Superior temporal gyrus (tissue), 1 donor: ENCODE measurements at regions not wholly inside any gene's neighbourhood (a gene's known extent, or its start where the extent isn't known, plus 50 kb on each side); places are given as distances from the start of the nearest gene placed in this dataset.
"Not testable (repeated sequence)": the region's sequence is repeated elsewhere in the genome, so short reads cannot be mapped to it uniquely, and the experiment has no call there.

Experiments
- DNase-seq: peaks from one replicate; pipeline ENCODE4 v3.0.0-alpha.2; 2016; ENCODE audit errors: extremely low spot score

DNA sequence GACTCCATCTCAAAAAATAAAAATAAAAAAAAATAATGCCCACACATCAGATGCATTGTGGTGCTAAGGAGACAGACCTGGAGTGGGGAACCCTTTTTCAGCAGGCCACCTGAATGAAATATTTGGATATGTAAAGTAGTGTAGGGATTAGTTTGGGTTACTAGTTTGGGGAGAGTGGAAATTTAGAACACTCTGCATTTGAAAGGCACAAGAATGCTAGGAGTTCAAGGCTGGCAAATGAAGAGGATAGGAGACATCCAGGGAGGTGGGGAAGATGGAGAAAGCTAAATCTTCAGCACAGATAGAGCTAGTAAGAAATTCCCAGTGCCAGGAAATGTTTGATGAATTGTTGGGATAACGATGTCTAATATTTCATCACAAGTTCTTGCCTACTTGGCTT lies 298.3 kb upstream of the ERCC4 start:
- no peak for DNase-seq

DNA sequence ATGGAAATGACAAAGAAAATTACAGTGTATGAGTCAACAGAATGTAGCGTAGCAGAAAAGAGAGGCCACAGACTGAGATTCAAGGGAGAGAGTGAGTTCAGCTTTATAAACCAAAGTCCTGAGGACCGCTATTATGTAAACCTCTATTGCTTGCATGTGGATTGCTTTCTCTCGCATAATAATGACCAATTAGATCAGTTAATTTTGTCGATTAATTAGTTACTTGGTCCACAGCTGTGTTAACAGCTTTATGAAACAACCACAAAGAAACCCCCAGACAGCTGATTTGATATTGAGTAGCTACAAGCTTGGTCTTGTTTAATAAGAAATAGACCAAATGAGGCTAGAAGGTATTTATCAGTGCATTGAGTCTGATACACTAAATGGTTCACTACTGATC lies 291.8 kb upstream of the ERCC4 start:
- DNase-seq: no peak

DNA sequence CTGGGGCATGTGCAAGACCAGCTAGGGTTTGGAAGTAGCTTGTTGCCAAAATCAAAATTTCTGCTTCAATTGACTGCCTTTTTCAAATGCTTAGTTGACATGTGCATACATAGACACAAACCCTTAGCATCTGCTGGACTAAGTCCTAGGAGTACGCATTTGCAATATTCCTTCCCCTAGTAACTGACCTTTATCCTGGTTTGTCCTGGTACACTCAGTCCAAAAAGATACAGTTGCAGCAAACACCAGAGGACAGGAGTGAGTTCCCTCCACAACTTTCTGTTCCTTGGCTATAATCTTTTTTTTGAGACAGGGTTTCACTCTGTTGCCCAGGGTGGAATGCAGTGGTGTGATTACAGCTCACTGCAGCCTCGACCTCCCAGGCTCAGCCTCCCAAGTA lies 290.2 kb upstream of the ERCC4 start:
- DNase-seq: no peak

DNA sequence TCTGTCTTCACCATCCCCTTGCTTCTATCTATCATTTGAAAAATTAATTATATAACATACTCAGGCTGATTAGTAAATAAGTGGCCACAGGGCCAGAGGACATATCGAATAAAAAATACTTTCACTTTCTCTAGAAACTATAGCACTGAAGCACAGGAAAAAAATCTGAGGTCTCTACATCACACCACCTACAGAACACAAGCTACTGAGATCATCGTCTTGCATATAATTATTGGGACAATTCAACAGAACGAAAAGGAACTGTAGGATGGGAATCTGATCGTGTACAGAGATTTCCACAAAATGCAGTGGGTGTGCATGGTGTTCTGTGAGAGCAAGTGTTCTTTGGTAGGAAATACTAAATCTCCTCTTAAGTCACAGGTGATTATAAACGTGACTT lies 289.6 kb upstream of the ERCC4 start:
- peak; percentile 21 for DNase-seq

DNA sequence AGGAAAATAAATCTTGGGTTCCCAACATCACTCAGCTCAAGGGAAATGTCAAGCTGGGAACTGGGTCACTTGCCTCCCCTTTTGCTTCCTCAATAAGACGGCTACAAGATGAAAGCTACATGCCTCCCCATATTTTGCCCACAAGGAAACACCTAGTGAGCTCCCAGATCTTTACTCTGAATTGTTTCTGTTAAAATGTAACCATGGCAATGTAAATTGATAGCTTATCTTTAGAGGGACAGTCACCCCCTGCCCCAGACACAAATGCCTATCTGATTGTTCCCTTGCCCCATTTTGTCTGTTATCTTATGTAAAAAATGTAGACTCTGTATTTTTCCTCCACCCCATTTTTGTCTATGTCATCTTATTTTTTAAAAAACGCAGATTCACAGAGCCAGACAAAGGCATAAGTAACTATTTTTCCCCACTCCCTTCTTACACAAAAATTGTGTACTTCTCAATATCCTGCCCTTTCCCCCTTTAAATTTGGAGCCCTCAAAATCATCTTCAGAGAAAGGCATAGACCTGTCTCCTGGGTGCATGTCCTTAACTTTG lies 288.7 kb upstream of the ERCC4 start:
- no peak for DNase-seq

DNA sequence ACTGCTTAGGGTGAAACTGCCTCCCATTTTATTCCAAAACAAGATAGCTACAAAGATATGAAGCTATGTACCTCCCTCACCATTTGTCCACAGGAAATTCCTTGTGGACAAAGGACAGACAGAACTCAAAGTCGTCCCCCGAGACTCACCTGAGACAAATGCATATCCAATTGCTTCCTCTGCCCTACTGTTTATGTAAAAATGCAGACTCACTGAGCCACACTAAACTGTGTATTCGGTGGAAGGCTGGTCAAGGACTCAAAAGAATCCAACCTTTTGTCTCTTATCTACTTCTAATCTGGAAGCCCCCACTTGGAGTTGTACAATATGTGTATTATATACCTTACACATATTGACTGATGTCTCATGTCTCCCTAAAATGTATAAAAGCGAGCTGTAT lies 288.0 kb upstream of the ERCC4 start:
- DNase-seq: no peak

DNA sequence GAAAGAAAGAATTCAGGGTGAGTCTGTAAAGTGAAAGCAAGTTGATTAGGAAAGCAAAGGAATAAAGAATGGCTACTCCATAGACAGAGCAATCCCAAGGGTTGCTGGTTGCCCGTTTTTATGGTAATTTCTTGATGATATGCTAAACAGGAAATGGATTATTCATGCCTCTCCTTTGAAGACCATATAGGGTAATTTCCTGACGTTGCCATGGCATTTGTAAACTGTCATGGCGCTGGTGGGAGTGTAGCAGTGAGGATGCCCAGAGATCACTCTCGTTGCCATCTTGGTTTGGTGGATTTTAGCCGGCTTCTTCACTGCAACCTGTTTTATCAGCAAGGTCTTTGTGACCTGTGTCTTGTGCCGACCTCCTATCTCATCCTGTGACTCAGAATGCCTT lies 287.4 kb upstream of the ERCC4 start:
- DNase-seq: not testable (repeated sequence)

DNA sequence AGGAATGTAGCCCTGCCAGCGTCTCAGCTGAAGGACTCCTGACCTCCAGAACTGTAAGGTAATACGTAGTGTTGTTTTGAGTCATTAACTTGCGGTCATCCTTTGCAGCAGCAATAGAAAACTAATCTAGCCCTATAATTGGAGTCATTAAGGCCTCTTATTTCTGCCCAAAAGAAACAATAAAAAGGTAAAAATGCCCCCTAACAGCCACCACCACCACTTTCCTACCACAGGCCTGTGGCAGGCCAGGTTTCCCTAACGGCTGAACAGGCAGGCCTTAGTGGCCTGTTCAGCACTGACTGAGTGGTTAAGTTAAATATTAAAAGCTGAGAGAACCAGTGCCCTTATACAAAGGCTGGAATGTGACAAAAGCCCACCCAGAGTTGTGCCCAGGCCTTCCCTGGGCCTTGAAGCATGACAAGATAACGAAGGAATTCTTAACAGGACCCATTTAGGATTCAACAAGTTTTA lies 286.5 kb upstream of the ERCC4 start:
- DNase-seq: no peak

DNA sequence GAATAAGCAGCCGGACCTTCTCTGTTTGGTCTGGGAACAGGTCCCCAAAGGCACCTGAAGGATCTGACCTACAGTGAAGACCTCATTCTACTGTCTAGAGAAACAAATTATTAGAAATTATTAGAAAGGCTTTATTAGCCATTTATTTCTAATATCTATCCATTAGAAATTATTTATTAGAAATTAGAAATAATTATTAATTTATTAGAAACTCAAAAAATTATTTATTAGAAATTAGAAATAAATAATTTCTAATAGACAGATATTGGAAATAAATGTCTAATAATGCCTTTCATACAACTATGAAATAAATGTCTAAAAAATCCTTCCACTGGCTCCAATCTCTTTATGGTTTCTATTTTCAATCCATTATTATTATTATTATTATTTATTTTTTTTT lies 285.7 kb upstream of the ERCC4 start:
- DNase-seq: no peak

DNA sequence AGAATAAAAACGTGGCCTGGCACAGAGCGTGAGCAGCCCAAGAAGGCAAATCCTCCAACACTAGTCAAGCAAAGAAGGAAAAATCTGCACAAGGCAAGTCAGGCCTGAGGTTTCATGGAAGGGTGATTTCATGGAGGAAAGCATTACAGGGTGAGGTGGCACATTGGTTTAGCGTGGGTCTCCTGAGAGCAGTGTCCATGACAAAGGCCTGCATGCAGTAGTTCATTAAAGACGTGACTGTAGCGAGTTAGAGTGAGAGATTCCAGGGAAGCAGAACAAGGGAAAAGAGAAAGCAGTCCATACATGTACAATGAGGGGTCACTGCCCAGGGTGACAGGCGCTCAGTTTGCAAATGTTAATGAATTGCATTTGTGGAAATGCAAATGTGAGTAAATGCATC lies 285.0 kb upstream of the ERCC4 start:
- no peak for DNase-seq

DNA sequence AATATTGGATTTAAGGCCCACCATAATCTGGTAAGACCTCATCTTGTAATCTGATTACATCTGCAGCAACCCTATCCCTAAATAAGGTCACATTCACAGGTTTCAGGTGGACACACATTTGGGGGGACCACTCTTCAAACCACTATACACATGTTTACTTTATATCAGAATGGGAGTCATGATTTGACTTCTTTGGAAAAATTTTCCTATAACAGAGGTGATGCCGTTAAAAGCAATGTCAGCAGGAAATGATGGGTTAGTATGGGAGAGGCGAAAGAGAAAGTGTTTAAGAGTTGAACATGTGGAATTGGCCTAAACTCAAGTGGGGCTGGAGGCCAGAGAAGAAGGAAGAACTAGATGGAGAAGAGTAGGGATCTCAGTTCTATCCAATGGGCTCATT lies 281.7 kb upstream of the ERCC4 start:
- DNase-seq: no peak

DNA sequence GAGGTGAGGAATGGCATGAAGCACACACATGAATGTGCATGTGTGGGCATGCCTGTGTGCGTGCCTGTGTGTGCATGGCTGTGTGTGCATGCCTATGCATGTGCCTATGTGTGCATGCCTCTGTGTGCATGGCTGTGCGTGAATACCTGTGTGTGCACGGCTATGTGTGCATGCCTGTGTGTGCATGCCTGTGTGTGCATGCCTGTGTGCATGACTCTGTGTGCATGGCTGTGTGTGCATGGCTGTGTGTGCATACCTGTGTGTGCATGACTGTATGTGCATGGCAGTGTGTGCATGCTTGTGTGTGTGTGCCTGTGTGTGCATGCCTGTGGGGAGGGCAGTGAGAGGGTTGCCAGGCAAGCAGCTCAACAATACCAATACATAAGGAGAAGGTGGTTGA lies 276.5 kb upstream of the ERCC4 start:
- no peak for DNase-seq

DNA sequence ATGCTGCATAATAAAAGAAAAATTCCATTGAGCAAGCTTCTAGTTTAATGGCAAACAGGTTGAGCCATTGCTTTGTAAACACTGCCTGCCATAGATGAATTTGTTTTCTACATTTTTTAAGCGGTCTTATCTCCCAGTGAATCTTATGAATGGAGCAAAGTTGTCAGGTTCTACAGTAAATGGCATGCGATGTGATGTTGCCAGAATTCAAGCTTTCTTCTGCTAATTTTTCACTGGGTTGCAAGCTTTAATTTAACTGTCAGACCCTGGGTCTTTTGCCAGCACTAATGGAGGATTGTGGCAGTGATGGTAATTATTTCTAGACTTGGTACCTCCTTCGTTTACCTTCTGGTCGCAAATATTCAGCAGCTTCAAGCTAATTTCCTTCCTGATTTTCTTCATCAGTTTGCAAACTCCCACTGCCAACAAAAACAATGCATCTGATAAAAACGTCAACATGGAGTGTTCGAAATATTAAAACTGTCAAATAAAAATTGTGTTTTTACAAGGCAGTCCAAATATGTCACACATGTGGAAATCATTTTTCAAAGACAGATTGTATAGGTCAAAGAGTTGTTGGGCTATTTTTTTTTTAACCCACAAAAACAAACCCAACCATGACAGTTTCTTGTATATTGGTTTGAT lies 274.2 kb upstream of the ERCC4 start:
- DNase-seq: no peak

DNA sequence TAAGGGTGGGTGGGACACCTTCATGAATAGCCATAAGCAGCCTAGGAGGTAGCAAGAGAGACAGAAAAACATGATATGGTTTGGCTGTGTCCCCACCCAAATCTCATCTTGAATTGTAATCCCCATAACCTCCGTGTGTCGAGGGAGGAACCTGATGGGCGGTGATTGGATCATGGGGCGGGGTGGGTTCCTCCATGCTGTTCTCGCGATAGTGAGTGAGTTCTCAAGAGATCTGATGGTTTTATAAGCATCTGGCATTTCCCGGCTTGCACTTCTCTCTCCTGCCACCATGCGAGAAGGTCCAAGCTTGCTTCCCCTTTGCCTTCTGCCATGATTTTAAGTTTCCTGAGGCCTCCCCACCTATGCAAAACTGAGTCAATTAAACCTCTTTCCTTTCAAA lies 259.1 kb upstream of the ERCC4 start:
- DNase-seq: no peak

DNA sequence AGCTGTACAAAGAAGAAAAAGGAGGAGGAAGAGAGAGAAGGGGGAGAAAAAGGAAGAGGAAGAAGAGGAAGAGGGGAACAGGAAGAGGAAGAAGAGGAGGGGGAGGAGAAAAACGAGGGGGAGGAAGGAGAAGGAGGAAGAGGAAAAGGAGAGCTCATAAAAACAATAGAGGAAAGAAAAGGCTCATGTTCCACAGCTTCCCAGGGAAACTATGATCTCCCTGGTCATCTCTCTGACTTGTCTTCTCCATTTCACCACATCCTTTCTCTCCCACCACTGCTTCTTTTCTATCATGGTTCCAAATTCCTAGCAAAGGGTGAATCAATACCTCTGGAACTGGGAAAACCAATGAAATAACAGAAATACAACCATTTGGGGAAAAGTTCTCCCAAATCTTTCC lies 254.1 kb upstream of the ERCC4 start:
- DNase-seq: no peak

DNA sequence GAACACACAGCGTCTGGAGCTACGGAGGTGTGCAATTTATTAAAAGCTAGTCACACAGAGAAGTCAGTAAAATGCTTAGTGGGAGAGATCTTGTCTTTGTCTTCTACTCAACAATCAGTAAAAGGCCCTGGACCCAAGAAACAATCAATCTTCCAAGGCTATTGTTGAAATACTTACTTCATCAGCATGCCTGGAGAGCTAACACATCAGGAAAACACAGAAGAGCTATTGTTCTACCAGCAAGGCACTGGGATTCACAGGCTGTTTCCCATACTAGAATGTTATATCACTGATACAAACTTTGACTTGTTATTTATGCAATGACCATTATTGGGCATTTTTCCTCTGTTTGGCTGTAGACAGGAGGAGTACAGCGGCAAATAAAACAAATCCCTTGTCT lies 247.8 kb upstream of the ERCC4 start:
- DNase-seq: no peak

DNA sequence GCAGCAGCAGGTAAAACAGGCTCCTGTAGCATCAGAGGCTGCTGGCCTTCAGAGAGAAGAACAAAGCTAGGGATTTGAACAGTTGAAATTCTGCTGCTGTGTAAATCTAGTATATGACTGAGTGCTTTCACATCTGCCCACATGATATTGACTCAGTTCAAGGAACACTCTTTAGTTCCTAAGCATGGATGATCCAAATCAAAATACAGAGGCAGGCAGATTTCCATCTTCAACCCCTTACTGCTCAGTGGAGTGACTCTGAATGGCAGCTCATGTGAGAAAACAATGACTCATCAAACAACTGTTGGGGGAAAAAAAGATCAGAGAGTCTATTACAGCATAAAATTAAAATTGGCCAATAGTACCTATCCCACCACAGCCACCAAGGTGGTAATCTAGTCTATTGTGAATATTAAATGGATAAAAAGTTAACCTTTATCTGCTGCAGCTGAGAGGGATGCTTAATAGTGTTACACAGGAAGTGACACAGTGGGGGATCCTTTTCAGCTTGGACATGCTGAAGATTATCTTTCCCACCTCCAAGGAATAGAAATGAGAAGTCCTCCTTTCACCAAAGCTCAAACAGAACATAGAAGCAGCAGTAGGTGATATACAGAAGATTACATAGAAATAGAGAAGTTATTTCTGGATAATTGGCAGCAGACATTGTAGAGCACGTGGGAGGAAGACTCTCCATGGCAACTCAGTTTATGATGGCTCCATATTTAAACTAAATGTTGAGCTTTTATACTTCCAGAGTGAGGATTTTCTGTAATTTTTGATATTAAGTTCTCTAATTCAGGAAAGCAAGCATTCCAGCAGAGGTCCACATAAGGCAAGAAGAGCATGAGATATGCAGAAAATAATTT lies 239.7 kb upstream of the ERCC4 start:
- peak; percentile 37 for DNase-seq

DNA sequence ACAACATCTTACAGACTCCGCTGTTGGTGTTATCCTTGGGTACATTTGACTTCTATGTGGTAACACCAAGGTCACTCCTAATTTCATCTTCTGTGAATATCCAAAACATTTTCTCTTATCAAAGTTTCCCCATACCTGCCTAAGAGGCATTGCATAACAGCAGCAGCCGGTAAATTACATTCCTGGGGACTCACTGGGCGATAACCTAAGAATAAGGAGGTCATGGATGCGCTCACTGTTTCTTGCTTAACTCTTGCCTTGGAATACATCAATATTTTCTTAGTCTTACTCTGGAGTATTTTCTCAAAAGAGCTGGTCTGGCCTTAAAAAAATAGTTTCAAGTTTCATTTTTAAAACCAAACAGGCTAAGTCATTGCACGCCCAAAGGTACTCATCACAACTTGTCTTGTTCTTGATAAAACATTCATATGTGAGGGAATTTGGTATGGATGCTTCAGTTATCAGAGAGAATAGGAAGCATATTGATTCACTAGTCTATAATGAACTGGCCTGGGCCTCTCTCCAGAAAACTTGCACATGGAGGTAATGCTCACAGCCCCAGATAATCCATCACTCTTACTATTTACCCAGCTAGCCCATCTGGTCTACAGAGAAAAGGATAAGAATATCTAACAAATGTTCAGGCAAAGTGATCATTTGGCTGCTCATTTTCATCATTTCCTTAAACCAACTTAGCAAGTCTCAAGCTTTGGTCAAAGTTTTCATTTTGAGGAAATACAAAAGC lies 235.0 kb upstream of the ERCC4 start:
- no peak for DNase-seq

DNA sequence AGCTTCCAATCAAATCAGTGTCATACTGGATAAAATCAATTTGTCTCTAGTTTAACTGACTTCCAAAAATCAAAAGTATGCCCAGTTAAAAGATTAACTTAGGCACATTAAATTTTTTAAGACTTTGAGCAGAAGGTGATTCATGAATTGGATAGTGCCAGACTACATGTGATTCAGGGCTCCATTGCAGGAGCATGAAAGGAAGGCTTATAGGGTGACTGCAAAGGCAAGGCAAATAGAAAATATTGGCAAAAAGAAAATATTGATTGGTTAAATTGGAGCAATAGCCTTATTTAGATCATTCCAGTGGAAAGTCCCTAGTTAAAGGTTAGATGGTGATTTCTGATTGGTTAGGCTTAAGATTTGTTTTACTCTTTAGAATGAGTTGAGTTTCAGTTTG lies 223.9 kb upstream of the ERCC4 start:
- no peak for DNase-seq

DNA sequence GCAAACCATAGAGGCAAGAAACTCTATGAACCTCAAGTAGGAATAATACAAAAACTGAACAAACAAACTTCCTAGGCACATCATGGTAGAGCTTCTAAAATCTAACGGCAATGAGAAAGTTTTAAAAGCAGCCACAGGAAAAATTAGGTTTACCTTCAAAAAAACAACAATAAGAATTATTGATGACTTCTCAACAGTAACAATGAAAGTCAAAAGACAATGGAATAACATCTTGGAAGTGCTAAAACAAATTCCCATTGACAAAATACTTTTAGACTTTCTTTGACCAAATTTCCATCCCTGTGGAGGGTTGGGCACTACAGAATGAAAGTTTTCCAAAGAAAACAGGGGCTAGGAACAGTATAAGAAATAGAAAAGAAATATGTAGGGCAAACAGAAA lies 222.9 kb upstream of the ERCC4 start:
- DNase-seq: no peak

DNA sequence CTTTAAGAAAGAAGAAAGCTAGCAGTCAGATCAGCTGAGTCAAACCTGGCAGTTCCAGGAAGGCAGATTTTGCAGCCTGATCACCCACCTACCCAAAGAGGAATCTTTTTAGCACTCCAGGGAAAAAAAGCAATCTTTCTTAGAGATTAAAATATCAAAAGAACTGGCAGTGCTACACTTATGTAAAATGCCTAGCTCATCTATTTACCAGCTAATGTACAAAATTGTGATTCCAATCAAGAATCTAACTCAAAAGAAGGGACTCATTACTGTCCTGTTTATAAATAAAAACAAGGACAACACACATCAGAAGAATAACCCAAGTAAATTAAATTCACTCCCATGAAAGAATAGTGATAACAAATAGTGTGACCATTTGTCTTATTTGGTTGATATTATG lies 222.4 kb upstream of the ERCC4 start:
- DNase-seq: no peak

DNA sequence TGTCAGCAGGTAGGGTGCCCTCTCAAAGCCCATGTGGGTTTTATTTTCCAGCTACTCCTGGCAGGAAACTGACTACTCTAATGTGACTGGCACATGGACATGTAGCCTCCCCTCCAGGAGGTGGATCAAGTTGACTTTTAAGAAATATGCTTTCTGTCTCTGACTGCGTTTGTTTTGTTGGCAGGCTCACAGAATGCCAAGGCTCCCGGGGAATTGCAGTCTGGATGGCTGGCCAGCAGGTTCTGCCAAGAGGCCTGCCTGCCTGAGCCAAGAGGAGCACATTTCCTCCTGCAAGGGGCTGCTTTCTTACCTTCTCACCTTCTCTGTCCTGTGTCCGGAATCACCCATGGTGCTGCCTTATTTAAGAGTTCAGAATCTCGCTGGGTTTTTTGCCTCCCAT lies 217.3 kb upstream of the ERCC4 start:
- DNase-seq: peak; percentile 10
